Fibroblast of pulmonary artery (primary cell): ENCODE measurements at regions not wholly inside any gene's neighbourhood (a gene's known extent, or its start where the extent isn't known, plus 50 kb on each side); places are given as distances from the start of the nearest gene placed in this dataset.

Source experiments
- DNase-seq: peaks from one replicate; pipeline ENCODE4 v3.0.0-alpha.2; 2010; ENCODE audit warnings: low read depth
- H3K4me3 ChIP-seq: replicated peaks from 2 replicates; pipeline ENCODE4 v1.5.1; 2011; ENCODE audit warnings: low read depth, mild to moderate bottlenecking, control low read depth, low read length, moderate library complexity
- TF ChIP-seq, protein P1 (sequence below): IDR thresholded peaks from 2 replicates; pipeline ENCODE4 v1.5.1; 2011; ENCODE audit warnings: mild to moderate bottlenecking, control low read depth, low read length, inconsistent platforms; ENCODE audit errors: missing control alignments

GRCh38 chr6:14524319-14524718, 406.7 kb downstream of the CD83 start:
- peak; percentile 76 for DNase-seq
- TF ChIP-seq, protein P1, sequence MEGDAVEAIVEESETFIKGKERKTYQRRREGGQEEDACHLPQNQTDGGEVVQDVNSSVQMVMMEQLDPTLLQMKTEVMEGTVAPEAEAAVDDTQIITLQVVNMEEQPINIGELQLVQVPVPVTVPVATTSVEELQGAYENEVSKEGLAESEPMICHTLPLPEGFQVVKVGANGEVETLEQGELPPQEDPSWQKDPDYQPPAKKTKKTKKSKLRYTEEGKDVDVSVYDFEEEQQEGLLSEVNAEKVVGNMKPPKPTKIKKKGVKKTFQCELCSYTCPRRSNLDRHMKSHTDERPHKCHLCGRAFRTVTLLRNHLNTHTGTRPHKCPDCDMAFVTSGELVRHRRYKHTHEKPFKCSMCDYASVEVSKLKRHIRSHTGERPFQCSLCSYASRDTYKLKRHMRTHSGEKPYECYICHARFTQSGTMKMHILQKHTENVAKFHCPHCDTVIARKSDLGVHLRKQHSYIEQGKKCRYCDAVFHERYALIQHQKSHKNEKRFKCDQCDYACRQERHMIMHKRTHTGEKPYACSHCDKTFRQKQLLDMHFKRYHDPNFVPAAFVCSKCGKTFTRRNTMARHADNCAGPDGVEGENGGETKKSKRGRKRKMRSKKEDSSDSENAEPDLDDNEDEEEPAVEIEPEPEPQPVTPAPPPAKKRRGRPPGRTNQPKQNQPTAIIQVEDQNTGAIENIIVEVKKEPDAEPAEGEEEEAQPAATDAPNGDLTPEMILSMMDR: no peak
- no peak overlapping the region for H3K4me3 ChIP-seq

- H3K4me3 ChIP-seq: no peak overlapping the region
- TF ChIP-seq, protein P1: no peak
- no peak for DNase-seq
Observed at GRCh38 chr6:14530385-14530784, 412.8 kb downstream of the CD83 start.

DNA sequence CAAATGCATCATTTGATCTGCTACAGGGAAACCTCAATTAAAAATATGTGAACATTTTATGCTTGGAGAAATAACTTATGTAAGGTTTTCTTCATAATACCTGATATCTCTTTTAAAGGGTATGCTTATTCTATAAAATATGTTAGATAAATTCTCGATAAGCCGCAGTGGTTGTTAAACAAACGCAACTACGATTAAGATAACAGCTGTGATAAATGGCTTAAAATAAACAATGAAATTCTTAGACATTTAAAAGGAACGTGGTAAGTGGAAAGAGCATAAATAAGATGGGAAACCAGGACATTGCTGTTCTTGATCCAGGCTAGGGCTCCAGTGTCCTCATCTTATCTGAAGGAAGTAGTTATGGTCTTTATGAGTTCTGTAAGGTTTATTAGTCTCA, 415.9 kb downstream of the CD83 start:
- TF ChIP-seq, protein P1: no peak
- DNase-seq: no peak
- H3K4me3 ChIP-seq: no peak overlapping the region

- H3K4me3 ChIP-seq: no peak overlapping the region
- DNase-seq: peak; percentile 12
- TF ChIP-seq, protein P1: no peak
Observed at GRCh38 chr6:14537030-14537429, 419.5 kb downstream of the CD83 start.

GRCh38 chr6:14540276-14540675, 422.7 kb downstream of the CD83 start:
- no peak for DNase-seq
- TF ChIP-seq, protein P1: no peak
- no peak overlapping the region for H3K4me3 ChIP-seq

- TF ChIP-seq, protein P1: no peak
- no peak for DNase-seq
- no peak overlapping the region for H3K4me3 ChIP-seq
Observed at GRCh38 chr6:14540810-14541540, 423.4 kb downstream of the CD83 start.
